HG03159 (cell line): ENCODE measurements at regions not wholly inside any gene's neighbourhood (a gene's known extent, or its start where the extent isn't known, plus 50 kb on each side); places are given as distances from the start of the nearest gene placed in this dataset.

Experiments
- ATAC-seq: cut with Tn5 transposase; IDR thresholded peaks from one replicate; pipeline ENCODE4 v1.9.1; 2021; ENCODE audit warnings: mild to moderate bottlenecking, moderate library complexity; ENCODE audit not compliant: unreplicated experiment

- ATAC-seq: no peak
Measured at GRCh38 chr2:8388781-8389180, 293.1 kb upstream of the ID2 start.

DNA sequence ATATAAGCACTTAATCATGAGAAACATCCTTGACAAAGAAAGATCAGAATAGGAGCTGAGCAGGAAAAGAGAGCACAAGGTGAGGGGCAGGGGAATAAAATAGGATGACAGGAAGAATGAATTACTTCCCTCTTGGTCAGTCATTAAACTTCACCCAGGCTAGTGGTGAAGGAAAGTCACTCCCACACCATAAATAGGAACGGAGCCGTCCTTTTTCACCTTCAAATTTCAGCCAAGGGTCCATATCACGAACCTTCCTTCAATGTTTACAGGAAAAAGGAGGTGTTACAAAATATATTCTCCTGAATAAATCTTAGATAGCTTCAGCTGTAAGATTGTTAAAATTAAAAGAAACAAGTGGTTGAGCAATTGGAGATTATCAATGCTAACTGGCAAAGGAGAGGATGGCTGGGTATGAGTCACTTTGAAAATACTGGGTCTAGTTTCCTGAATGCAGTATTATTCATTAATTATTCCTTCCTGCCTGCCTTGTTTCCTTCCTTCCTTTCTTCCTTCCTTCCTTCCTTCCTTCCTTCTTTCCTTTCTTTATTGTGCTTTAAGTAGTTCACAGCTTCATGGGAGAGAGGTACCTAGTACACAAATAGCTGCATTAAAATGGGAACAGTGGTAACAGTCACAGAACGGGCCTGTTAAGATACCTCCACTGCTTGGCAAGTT lies 292.3 kb upstream of the ID2 start:
- ATAC-seq: no peak

GRCh38 chr2:8391126-8391525 lies 290.7 kb upstream of the ID2 start:
- ATAC-seq: no peak

DNA sequence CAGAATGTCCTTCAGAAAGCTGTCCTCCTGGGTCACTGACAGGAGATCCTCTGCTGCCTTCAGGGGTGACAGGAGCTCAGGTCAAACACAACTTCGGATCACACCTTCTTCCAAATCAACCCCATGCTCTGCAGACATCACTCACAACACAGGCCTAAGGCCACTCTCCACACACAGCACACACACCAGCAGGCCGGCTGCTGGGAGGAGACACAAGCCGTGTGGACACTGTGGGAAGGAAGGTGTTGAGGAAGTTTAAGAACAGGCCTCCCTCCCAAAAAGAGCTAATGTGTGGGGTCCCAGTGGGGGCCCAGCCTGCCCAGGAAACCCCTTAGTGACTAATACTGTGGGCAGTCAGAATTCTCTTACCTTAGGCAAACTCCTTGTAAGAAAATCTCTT lies 290.3 kb upstream of the ID2 start:
- ATAC-seq: no peak

- ATAC-seq: no peak
Measured at GRCh38 chr2:8392098-8392866, 289.6 kb upstream of the ID2 start.

DNA sequence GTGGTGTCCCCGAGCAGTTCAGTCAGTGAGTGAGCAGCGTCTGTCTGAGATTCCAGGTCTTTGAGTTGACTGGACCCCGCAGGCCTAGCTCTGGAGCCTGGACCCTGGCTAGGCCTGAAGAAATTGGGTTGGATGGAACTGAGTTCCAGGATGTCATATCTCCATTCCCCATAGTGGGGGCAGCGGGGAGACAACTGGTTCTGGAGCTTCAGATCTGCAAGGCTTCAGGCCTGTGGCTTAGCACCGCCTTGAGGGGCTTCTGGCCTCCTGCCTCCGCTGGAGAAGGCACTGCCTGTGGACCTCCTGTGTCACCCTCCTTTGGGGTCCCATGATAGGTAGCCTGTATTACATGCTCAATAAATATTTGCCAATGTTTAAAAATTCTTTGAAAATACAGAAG lies 288.4 kb upstream of the ID2 start:
- ATAC-seq: no peak

DNA sequence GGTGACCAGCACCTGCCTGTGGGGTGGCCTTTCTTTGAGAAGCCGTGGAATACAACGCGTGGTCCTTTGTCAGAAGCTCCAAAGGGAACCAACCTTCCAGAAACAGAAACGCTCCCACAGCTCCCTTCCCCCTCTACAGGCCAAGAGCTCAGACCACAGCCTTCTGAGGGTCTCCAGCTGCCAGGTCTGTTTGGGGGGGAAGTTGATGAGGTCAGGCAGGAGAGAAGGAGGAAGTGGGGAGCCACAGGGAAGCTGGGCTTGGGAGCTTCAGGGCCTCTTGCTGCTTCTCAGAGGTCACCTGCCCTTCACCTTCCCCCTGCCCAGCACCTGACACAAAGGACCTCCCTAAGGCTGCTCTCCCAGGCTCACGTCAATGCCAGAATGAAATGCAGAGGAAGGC lies 287.7 kb upstream of the ID2 start:
- no peak for ATAC-seq

DNA sequence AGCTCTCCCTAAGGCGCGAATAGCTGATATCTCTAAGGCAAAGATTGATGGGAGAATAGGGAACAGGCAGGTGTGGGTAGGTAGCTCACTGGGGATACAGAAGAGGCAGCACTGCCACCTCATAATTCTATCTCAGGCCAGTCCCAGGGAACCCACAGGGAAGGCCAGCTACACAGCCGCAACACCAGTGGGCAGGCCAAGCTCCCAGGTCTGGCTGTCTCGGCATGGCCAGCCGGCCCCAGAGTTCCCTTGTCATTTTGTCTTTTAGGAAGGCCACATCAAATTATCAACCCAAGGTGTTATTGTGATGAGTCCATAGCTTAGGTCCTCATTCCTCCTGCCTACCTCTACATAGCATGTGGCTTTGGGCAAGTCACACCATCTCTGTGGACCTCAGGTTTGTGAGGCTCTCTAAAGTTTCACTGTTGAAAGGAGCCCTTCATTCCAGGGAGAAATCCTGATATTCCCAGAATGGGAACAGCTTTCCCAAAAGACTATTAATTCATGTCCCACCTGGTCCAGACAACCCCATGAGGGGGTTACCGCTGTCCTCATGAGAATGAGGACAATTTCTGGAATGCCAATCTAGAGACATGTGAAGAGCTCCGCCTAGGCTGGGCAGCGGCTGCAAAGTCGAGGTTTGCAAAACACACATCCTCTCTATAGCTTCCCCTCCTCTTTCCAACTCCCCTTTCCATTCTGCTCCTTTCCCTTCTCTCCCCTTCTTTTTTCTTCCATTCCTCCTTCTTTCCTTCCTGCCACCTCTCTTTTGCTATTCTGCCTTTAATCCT lies 287.1 kb upstream of the ID2 start:
- no peak for ATAC-seq

DNA sequence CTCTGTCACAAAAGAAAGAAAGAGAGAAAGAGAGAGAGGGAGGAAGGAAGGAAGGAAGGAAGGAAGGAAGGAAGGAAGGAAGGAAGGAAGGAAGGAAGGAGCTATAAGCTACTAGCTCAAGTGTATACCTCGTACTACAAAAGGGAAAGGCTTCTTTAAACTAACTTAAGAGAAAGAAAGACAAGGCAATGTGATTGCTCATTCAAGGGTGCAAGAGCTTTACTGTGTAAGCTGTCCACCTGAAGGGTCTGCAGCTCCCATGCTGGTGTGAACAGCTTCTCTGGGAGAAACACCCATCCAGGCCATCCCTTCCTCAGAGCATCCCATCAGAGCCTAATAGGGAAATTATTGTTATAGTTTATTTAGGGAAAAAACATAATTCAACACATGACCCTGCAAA lies 286.1 kb upstream of the ID2 start:
- ATAC-seq: no peak

DNA sequence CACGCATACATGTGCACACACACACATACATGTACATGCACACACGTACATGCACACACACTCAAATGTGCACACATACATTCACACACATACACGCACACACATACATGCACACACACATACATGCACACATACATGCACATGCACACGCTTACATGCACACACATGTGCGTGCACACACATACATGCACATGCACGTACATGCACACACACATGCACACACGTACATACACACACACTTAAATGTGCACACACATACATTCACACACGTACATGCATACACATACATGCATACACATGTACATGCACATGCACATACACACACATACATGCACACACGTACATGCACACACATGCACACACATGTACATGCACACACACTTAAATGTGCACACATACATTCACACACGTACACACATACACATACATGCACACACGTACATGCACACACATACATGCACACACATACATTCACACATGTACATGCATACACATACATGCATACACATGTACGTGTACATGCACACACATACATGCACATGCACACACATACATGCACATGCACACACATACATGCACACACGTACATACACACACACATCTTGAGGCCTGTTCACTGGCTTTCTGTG lies 283.7 kb upstream of the ID2 start:
- no peak for ATAC-seq

- ATAC-seq: no peak
Measured at GRCh38 chr2:8399731-8400130, 282.1 kb upstream of the ID2 start.

- ATAC-seq: no peak
Measured at GRCh38 chr2:8400196-8400595, 281.7 kb upstream of the ID2 start.

GRCh38 chr2:8402222-8402621 lies 279.6 kb upstream of the ID2 start:
- no peak for ATAC-seq

GRCh38 chr2:8403876-8404275 lies 278.0 kb upstream of the ID2 start:
- no peak for ATAC-seq

DNA sequence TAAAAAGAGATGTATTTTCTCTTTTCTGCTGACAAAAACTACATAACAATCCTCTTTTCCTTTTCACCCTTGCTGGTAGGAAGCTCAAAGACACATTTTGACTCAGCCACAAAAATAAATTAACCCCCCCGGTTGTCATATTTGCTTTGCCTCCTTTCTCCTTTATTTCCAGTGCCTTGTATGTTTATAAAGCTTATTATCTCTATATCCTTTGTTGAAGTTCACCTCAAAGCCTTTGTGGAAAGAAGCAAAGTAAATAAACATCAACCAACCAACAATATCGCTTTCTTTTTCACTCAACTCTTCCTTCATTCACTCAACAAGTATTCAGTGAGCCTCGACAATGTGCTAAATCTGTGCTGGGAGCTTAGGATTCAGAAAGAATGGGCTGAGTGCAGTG lies 276.5 kb upstream of the ID2 start:
- ATAC-seq: no peak

- ATAC-seq: no peak
Measured at GRCh38 chr2:8406271-8406670, 275.6 kb upstream of the ID2 start.

DNA sequence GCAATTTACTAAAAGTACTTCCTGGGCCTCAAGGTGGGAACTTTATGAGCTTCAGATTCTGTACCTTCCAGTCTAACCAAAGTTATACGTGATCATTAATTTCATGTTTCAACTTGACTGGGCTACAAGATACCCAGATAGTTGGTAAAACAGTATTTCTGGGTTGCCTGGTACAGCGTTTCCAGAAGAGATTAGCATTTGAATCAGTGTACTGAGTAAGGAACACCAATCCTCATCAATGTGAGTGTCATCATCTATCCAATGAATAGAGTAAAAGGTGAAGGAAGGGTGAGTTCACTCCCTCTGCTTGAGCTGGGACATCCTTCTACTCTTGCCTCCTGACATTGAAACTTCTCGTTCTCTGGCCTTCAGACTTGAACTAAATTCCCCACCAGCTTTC lies 274.5 kb upstream of the ID2 start:
- ATAC-seq: no peak

DNA sequence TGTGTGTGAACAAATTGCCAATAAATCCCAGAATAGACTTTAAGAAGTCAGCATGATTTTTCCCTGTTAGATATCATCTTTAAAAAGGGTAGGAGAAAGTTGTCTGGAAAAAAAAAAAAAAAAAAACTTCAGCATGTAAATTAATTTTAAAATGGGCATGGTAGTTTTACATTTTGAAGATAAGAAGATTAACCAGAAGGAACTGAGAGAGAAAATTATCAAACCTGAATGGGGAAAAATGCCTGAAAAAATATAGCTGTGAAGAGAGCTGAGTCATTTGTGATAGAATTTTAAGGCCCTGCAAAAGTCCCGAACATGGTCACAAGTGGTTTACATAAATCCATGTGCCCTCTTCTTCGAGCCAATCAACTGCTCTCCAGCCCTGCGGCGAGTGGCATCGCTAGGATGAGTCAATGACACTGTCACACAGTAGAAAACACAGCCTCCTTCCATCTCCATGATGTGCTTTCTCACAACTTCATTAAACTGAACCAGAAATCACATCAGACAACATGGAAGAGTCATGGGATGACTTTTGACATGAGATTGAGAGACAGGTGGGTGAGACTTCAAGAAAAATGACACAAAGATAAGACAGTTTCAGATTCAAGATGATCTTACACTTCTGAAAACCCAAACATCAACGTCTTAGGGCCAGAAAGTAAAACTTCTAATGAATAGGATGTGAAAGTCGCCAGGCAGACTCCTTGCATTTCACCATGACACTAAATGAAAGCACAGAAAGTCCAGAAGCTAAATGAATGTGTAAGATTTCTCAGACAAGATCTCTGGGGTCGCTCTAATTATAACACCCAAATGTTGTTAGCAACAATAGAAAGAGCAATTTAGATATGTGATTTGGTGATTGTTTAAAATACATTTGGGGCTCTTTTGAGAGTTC lies 273.0 kb upstream of the ID2 start:
- peak; percentile 89 for ATAC-seq

- no peak for ATAC-seq
Measured at GRCh38 chr2:8409461-8410260, 272.2 kb upstream of the ID2 start.

DNA sequence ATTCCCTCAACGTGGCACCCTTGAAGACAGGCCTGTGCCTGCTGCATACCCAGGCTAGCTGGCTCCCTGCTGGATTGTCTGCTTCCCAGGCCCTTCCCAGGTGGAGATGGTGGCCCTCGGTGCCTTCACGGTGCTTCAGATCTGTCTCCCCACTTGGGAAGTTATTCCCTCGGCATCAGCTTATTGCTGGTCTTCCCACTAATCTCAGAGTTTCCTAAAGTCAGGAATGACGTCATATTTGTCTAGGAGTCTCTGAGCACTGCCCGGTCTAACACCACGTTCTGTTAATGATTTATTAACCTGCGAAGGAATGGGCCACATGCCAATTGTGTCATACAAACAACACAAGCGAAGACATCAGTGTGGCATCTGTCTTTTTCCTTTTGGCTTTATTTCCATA lies 269.8 kb upstream of the ID2 start:
- no peak for ATAC-seq
